ENCODE measurements at regions not wholly inside any gene's neighbourhood (a gene's known extent, or its start where the extent isn't known, plus 50 kb on each side); places are given as distances from the start of the nearest gene placed in this dataset.

DNA sequence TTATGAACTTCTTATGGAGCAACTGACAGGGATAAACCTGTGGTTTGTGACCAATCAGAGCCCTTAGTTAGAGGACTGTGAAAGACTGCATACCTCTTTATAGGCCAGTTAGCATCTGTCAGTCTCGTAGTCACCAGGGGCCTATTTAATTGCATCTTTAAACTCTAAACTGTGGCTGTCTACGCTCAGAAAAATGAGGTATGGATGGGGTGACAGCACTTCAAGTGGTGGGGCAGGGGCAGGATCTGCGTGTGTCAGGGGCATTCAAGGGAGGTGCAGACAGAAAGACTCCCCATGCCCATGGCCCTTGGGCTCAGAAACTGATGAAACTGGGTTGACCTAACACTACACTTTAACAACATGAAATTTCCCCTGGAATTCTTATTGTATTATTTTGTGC lies 132.6 kb upstream of the TBCA start (continued):
- TF ChIP-seq RFX1 (IDR thresholded peaks at IDR 0.05) (no peak), CXXC5 (CRISPR knock-in tag; IDR thresholded peaks at IDR 0.05) (no peak), TEAD4 (IDR thresholded peaks at IDR 0.05; ENCODE audit: low read length) (no peak), TEAD4 (CRISPR knock-in tag; IDR thresholded peaks at IDR 0.05; ENCODE audit: borderline replicate concordance) (no peak), ZNF695 (CRISPR knock-in tag; IDR thresholded peaks at IDR 0.05) (no peak), JUN (IDR thresholded peaks at IDR 0.05; ENCODE audit: borderline replicate concordance, low read depth, low read length) (no peak), JUN (CRISPR knock-in tag; IDR thresholded peaks at IDR 0.05; ENCODE audit: borderline replicate concordance) (no peak)
- TF ChIP-seq, protein P1, sequence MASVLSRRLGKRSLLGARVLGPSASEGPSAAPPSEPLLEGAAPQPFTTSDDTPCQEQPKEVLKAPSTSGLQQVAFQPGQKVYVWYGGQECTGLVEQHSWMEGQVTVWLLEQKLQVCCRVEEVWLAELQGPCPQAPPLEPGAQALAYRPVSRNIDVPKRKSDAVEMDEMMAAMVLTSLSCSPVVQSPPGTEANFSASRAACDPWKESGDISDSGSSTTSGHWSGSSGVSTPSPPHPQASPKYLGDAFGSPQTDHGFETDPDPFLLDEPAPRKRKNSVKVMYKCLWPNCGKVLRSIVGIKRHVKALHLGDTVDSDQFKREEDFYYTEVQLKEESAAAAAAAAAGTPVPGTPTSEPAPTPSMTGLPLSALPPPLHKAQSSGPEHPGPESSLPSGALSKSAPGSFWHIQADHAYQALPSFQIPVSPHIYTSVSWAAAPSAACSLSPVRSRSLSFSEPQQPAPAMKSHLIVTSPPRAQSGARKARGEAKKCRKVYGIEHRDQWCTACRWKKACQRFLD (CRISPR knock-in tag; IDR thresholded peaks at IDR 0.05) = no peak

DNA sequence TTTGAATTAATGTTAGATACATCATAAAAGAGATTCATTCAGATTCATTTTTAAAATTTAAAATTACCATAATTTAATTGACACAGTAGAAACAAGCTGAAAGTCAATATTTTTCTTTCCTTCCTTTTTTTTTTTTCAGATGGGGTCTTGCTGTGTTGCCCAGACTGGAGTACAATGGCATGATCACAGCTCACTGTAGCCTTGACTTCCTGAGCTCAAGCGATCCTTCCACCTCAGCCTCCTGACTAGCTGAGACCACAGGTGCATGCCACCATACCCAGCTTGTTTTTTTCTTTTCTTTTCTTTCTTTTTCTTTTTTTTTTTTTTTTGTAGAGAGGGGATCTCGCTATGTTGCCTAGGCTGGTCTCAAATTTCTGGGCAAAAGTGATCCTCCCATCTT lies 131.6 kb upstream of the TBCA start:
- ATAC-seq = no peak
- no peak for FAIRE-seq
- H3K4me2 ChIP-seq (ENCODE audit: insufficient read depth, low read length) = no peak overlapping the region
- H4K20me1 ChIP-seq (replicated peaks; ENCODE audit: control insufficient read depth, insufficient read depth, low read length) = no peaks in the 10 kb centered on the region
- H3K9me3 ChIP-seq (replicated peaks; ENCODE audit: control insufficient read depth, insufficient read depth, low read depth, low read length) = no peaks in the 10 kb centered on the region
- H3K79me2 ChIP-seq (ENCODE audit: control insufficient read depth, insufficient read depth, low read length) = no peaks in the 10 kb centered on the region
- no peaks in the 10 kb centered on the region for H3K36me3 ChIP-seq (ENCODE audit: control insufficient read depth, insufficient read depth, low read length)
- CTCF ChIA-PET (ENCODE audit: low intra/inter-chr PET ratio) = no interaction called here
- 0% methylated on average over 1 of the region's 2 CpGs for WGBS (ENCODE audit: insufficient coverage, low coverage, missing lambda C conversion rate)
- H3K4me1 ChIP-seq (replicated peaks in 1 of 2; ENCODE audit: control insufficient read depth in 2 of 2, insufficient read depth in 2 of 2, low read length in 2 of 2) = no peaks in the 10 kb centered on the region; a peak in 2 of 5 replicates
- intact Hi-C loops (cut with micrococcal nuclease) = loop anchor here (5.0 kb wide), 1 partner anchor 40 kb away; no protein-coding TSS in a partner anchor
- DNase-seq (ENCODE audit: extremely low read depth in 1 of 4, low spot score in 3 of 4) = no peak
- H3K4me3 ChIP-seq = no peak overlapping the region
- no peak overlapping the region for H3K9ac ChIP-seq (ENCODE audit: insufficient read depth in 1 of 2, low read depth in 2 of 2, low read length in 2 of 2)
- H3K27me3 ChIP-seq (ENCODE audit: control insufficient read depth in 2 of 2, insufficient read depth in 2 of 2, low read length in 2 of 2) = peaks cover 15 to 21% of the 10 kb centered on the region in 2 experiments
- in situ Hi-C loops (cut with MboI) = no loop called here
- H2AFZ ChIP-seq (ENCODE audit: low read depth, low read length) = no peak overlapping the region
- no peak overlapping the region for H3K27ac ChIP-seq (ENCODE audit: extremely low read depth, low read depth, low read length)
- no TSS peak for BruUV-seq (replicated peaks)
- no peak for TF ChIP-seq ZNF263 (CRISPR knock-in tag; IDR thresholded peaks at IDR 0.05; ENCODE audit: borderline replicate concordance)
- TF ChIP-seq POLR3A (IDR thresholded peaks at IDR 0.05; ENCODE audit: borderline replicate concordance, extremely low read depth, insufficient read depth, insufficient read length) = no peak
- no peak for TF ChIP-seq CCAR2 (IDR thresholded peaks at IDR 0.05; ENCODE audit: low read depth, low read length)
- TF ChIP-seq ZNF121 (CRISPR knock-in tag; conservative IDR thresholded peaks at IDR 0.05) = peak; percentile 61
- no peaks in the 10 kb centered on the region for H3K9me1 ChIP-seq (ENCODE audit: control insufficient read depth, insufficient read depth, low read length)
- POLR2A ChIA-PET = no interaction called here
